ENCODE measurements at regions not wholly inside any gene's neighbourhood (a gene's known extent, or its start where the extent isn't known, plus 50 kb on each side); places are given as distances from the start of the nearest gene placed in this dataset.

- TF ChIP-seq, protein P1, sequence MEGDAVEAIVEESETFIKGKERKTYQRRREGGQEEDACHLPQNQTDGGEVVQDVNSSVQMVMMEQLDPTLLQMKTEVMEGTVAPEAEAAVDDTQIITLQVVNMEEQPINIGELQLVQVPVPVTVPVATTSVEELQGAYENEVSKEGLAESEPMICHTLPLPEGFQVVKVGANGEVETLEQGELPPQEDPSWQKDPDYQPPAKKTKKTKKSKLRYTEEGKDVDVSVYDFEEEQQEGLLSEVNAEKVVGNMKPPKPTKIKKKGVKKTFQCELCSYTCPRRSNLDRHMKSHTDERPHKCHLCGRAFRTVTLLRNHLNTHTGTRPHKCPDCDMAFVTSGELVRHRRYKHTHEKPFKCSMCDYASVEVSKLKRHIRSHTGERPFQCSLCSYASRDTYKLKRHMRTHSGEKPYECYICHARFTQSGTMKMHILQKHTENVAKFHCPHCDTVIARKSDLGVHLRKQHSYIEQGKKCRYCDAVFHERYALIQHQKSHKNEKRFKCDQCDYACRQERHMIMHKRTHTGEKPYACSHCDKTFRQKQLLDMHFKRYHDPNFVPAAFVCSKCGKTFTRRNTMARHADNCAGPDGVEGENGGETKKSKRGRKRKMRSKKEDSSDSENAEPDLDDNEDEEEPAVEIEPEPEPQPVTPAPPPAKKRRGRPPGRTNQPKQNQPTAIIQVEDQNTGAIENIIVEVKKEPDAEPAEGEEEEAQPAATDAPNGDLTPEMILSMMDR (IDR thresholded peaks at IDR 0.05; ENCODE audit: unreplicated experiment): no peak
- peaks cover 4% of the 10 kb centered on the region for H3K4me1 Mint-ChIP-seq (ENCODE audit: low read depth)
- no peaks in the 10 kb centered on the region for H3K36me3 Mint-ChIP-seq (ENCODE audit: insufficient read depth)
- H3K27me3 Mint-ChIP-seq: peaks cover 6% of the 10 kb centered on the region
- H3K4me3 Mint-ChIP-seq (ENCODE audit: low read depth): no peak overlapping the region
- H3K9me3 Mint-ChIP-seq (ENCODE audit: low read depth): no peaks in the 10 kb centered on the region
- H3K27ac Mint-ChIP-seq: no peak overlapping the region
- DNase-seq (ENCODE audit: low spot score, unreplicated experiment): no peak
Observed at GRCh38 chr6:44735630-44735963, 348.1 kb downstream of the CDC5L start.

- TF ChIP-seq, protein P1 (IDR thresholded peaks at IDR 0.05; ENCODE audit: unreplicated experiment): no peak
- no peaks in the 10 kb centered on the region for H3K36me3 Mint-ChIP-seq (ENCODE audit: insufficient read depth)
- H3K4me3 Mint-ChIP-seq (ENCODE audit: low read depth): no peak overlapping the region
- no peak for DNase-seq (ENCODE audit: low spot score, unreplicated experiment)
- H3K9me3 Mint-ChIP-seq (ENCODE audit: low read depth): no peaks in the 10 kb centered on the region
- peaks cover 6% of the 10 kb centered on the region for H3K27me3 Mint-ChIP-seq
- H3K27ac Mint-ChIP-seq: no peak overlapping the region
- peaks cover 4% of the 10 kb centered on the region for H3K4me1 Mint-ChIP-seq (ENCODE audit: low read depth)
Observed at GRCh38 chr6:44737341-44737740, 349.8 kb downstream of the CDC5L start.

DNA sequence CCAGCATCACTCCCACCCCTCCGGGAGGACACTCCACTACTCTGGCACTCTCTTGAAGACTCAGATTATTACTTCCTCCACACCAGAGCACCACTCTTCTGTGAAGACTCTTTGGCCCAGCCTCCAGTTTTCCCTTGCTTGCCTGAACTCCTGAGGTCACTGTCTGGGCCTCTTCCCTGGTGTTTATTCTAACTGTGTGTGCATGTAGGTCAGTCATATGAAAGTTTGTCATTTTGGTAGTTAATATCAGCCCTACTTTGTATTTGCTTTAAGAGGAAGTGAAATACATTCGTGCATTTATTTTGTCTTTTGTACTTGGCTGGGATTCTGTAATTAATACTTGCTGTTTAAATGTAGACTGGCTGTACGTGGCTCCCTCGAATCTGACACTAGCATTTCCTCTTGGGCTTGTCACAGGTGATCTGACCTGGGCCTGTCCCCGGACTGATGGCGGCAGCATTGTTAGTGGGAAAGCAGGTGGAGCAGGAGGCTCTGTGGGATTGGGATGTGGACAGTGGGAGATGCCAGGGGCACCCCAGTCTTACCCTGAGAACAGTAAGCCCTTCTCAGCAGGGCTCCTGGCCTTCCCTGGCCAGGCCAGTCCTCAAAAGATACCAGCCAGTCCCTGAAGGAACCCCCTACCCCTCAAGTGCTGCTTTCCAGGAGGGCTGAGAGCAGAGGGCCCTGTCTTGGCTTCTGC, 350.5 kb downstream of the CDC5L start:
- H3K9me3 Mint-ChIP-seq (ENCODE audit: low read depth): no peaks in the 10 kb centered on the region
- no peaks in the 10 kb centered on the region for H3K36me3 Mint-ChIP-seq (ENCODE audit: insufficient read depth)
- DNase-seq (ENCODE audit: low spot score, unreplicated experiment): no peak
- TF ChIP-seq, protein P1 (IDR thresholded peaks at IDR 0.05; ENCODE audit: unreplicated experiment): no peak
- no peak overlapping the region for H3K27ac Mint-ChIP-seq
- H3K27me3 Mint-ChIP-seq: peaks cover 6% of the 10 kb centered on the region
- peaks cover 4% of the 10 kb centered on the region for H3K4me1 Mint-ChIP-seq (ENCODE audit: low read depth)
- no peak overlapping the region for H3K4me3 Mint-ChIP-seq (ENCODE audit: low read depth)

GRCh38 chr6:44738601-44739146, 351.2 kb downstream of the CDC5L start:
- Mint-ChIP-seq H3K4me1 (ENCODE audit: low read depth) (peaks cover 4% of the 10 kb centered on the region), H3K9me3 (ENCODE audit: low read depth) (no peaks in the 10 kb centered on the region), H3K36me3 (ENCODE audit: insufficient read depth) (no peaks in the 10 kb centered on the region), H3K4me3 (ENCODE audit: low read depth) (no peak overlapping the region), H3K27ac (no peak overlapping the region), H3K27me3 (peaks cover 6% of the 10 kb centered on the region)
- TF ChIP-seq, protein P1 (IDR thresholded peaks at IDR 0.05; ENCODE audit: unreplicated experiment): no peak
- no peak for DNase-seq (ENCODE audit: low spot score, unreplicated experiment)

GRCh38 chr6:44739181-44739580, 351.7 kb downstream of the CDC5L start:
- Mint-ChIP-seq H3K27ac (no peak overlapping the region), H3K4me3 (ENCODE audit: low read depth) (no peak overlapping the region), H3K27me3 (peaks cover 6% of the 10 kb centered on the region), H3K4me1 (ENCODE audit: low read depth) (peaks cover 4% of the 10 kb centered on the region), H3K36me3 (ENCODE audit: insufficient read depth) (no peaks in the 10 kb centered on the region), H3K9me3 (ENCODE audit: low read depth) (no peaks in the 10 kb centered on the region)
- TF ChIP-seq, protein P1 (IDR thresholded peaks at IDR 0.05; ENCODE audit: unreplicated experiment): no peak
- DNase-seq (ENCODE audit: low spot score, unreplicated experiment): no peak
